ENCODE measurements at regions not wholly inside any gene's neighbourhood (a gene's known extent, or its start where the extent isn't known, plus 50 kb on each side); places are given as distances from the start of the nearest gene placed in this dataset.

- H3K27me3 ChIP-seq (ENCODE audit: insufficient read depth, low read length) = no peaks in the 10 kb centered on the region
Measured at GRCh38 chr2:129320288-129320687, 659.2 kb upstream of the RAB6C start.

GRCh38 chr2:129324349-129324748, 655.1 kb upstream of the RAB6C start:
- no peak overlapping the region for H3K9ac ChIP-seq (ENCODE audit: low read depth, low read length)
- no peak overlapping the region for H3K4me3 ChIP-seq (ENCODE audit: low read length)
- H3K27me3 ChIP-seq (ENCODE audit: insufficient read depth, low read length) = no peaks in the 10 kb centered on the region
- no peaks in the 10 kb centered on the region for H3K36me3 ChIP-seq (ENCODE audit: insufficient read depth, low read depth, low read length)
- no peak overlapping the region for H3K27ac ChIP-seq (ENCODE audit: low read length)
- no peaks in the 10 kb centered on the region for H3K4me1 ChIP-seq (ENCODE audit: insufficient read depth, low read length)
- no peaks in the 10 kb centered on the region for H3K9me3 ChIP-seq (ENCODE audit: insufficient read depth, low read depth, low read length)

More at GRCh38 chr2:129320288-129320687, 659.2 kb upstream of the RAB6C start:
- H3K9me3 ChIP-seq (ENCODE audit: insufficient read depth, low read depth, low read length) = no peaks in the 10 kb centered on the region
- H3K27ac ChIP-seq (ENCODE audit: low read length) = no peak overlapping the region
- no peak overlapping the region for H3K9ac ChIP-seq (ENCODE audit: low read depth, low read length)
- no peaks in the 10 kb centered on the region for H3K36me3 ChIP-seq (ENCODE audit: insufficient read depth, low read depth, low read length)
- H3K4me3 ChIP-seq (ENCODE audit: low read length) = no peak overlapping the region
- no peaks in the 10 kb centered on the region for H3K4me1 ChIP-seq (ENCODE audit: insufficient read depth, low read length)

- Histone ChIP-seq H3K9me3 (ENCODE audit: insufficient read depth, low read depth, low read length) (no peaks in the 10 kb centered on the region), H3K9ac (ENCODE audit: low read depth, low read length) (no peak overlapping the region), H3K36me3 (ENCODE audit: insufficient read depth, low read depth, low read length) (no peaks in the 10 kb centered on the region), H3K4me1 (ENCODE audit: insufficient read depth, low read length) (no peaks in the 10 kb centered on the region), H3K27me3 (ENCODE audit: insufficient read depth, low read length) (no peaks in the 10 kb centered on the region), H3K27ac (ENCODE audit: low read length) (no peak overlapping the region), H3K4me3 (ENCODE audit: low read length) (no peak overlapping the region)
Measured at GRCh38 chr2:129325151-129325550, 654.3 kb upstream of the RAB6C start.

GRCh38 chr2:129329574-129329973, 649.9 kb upstream of the RAB6C start:
- H3K4me1 ChIP-seq (ENCODE audit: insufficient read depth, low read length) = no peaks in the 10 kb centered on the region

GRCh38 chr2:129330504-129330903, 649.0 kb upstream of the RAB6C start:
- no peaks in the 10 kb centered on the region for H3K4me1 ChIP-seq (ENCODE audit: insufficient read depth, low read length)
- no peak overlapping the region for H3K27ac ChIP-seq (ENCODE audit: low read length)
- no peaks in the 10 kb centered on the region for H3K9me3 ChIP-seq (ENCODE audit: insufficient read depth, low read depth, low read length)
- H3K9ac ChIP-seq (ENCODE audit: low read depth, low read length) = no peak overlapping the region
- H3K36me3 ChIP-seq (ENCODE audit: insufficient read depth, low read depth, low read length) = no peaks in the 10 kb centered on the region
- H3K4me3 ChIP-seq (ENCODE audit: low read length) = no peak overlapping the region
- H3K27me3 ChIP-seq (ENCODE audit: insufficient read depth, low read length) = no peaks in the 10 kb centered on the region

More at GRCh38 chr2:129329574-129329973, 649.9 kb upstream of the RAB6C start:
- Histone ChIP-seq H3K36me3 (ENCODE audit: insufficient read depth, low read depth, low read length) (no peaks in the 10 kb centered on the region), H3K9me3 (ENCODE audit: insufficient read depth, low read depth, low read length) (no peaks in the 10 kb centered on the region), H3K27ac (ENCODE audit: low read length) (no peak overlapping the region), H3K27me3 (ENCODE audit: insufficient read depth, low read length) (no peaks in the 10 kb centered on the region), H3K9ac (ENCODE audit: low read depth, low read length) (no peak overlapping the region), H3K4me3 (ENCODE audit: low read length) (no peak overlapping the region)

- H3K9me3 ChIP-seq (ENCODE audit: insufficient read depth, low read depth, low read length) = no peaks in the 10 kb centered on the region
- H3K4me3 ChIP-seq (ENCODE audit: low read length) = no peak overlapping the region
- no peaks in the 10 kb centered on the region for H3K27me3 ChIP-seq (ENCODE audit: insufficient read depth, low read length)
- no peaks in the 10 kb centered on the region for H3K36me3 ChIP-seq (ENCODE audit: insufficient read depth, low read depth, low read length)
- no peak overlapping the region for H3K9ac ChIP-seq (ENCODE audit: low read depth, low read length)
- no peak overlapping the region for H3K27ac ChIP-seq (ENCODE audit: low read length)
- H3K4me1 ChIP-seq (ENCODE audit: insufficient read depth, low read length) = no peaks in the 10 kb centered on the region
Measured at GRCh38 chr2:129331638-129332037, 647.8 kb upstream of the RAB6C start.

GRCh38 chr2:129334128-129334527, 645.3 kb upstream of the RAB6C start:
- H3K36me3 ChIP-seq (ENCODE audit: insufficient read depth, low read depth, low read length) = no peaks in the 10 kb centered on the region
- no peaks in the 10 kb centered on the region for H3K4me1 ChIP-seq (ENCODE audit: insufficient read depth, low read length)
- no peak overlapping the region for H3K9ac ChIP-seq (ENCODE audit: low read depth, low read length)
- H3K4me3 ChIP-seq (ENCODE audit: low read length) = no peak overlapping the region
- H3K9me3 ChIP-seq (ENCODE audit: insufficient read depth, low read depth, low read length) = no peaks in the 10 kb centered on the region
- no peaks in the 10 kb centered on the region for H3K27me3 ChIP-seq (ENCODE audit: insufficient read depth, low read length)
- no peak overlapping the region for H3K27ac ChIP-seq (ENCODE audit: low read length)

- Histone ChIP-seq H3K9me3 (ENCODE audit: insufficient read depth, low read depth, low read length) (no peaks in the 10 kb centered on the region), H3K4me3 (ENCODE audit: low read length) (no peak overlapping the region), H3K27ac (ENCODE audit: low read length) (no peak overlapping the region), H3K4me1 (ENCODE audit: insufficient read depth, low read length) (no peaks in the 10 kb centered on the region), H3K9ac (ENCODE audit: low read depth, low read length) (no peak overlapping the region), H3K36me3 (ENCODE audit: insufficient read depth, low read depth, low read length) (no peaks in the 10 kb centered on the region), H3K27me3 (ENCODE audit: insufficient read depth, low read length) (no peaks in the 10 kb centered on the region)
Measured at GRCh38 chr2:129334696-129335410, 644.6 kb upstream of the RAB6C start.

- Histone ChIP-seq H3K4me1 (ENCODE audit: insufficient read depth, low read length) (no peaks in the 10 kb centered on the region), H3K9ac (ENCODE audit: low read depth, low read length) (no peak overlapping the region), H3K27me3 (ENCODE audit: insufficient read depth, low read length) (no peaks in the 10 kb centered on the region), H3K4me3 (ENCODE audit: low read length) (no peak overlapping the region), H3K9me3 (ENCODE audit: insufficient read depth, low read depth, low read length) (peaks cover 4% of the 10 kb centered on the region; the same call in 1 of the 2 replicates), H3K36me3 (ENCODE audit: insufficient read depth, low read depth, low read length) (no peaks in the 10 kb centered on the region), H3K27ac (ENCODE audit: low read length) (no peak overlapping the region)
Measured at GRCh38 chr2:129336276-129336675, 643.2 kb upstream of the RAB6C start.

- Histone ChIP-seq H3K36me3 (ENCODE audit: insufficient read depth, low read depth, low read length) (no peaks in the 10 kb centered on the region), H3K9me3 (ENCODE audit: insufficient read depth, low read depth, low read length) (peaks cover 4% of the 10 kb centered on the region; the same call in 1 of the 2 replicates), H3K9ac (ENCODE audit: low read depth, low read length) (no peak overlapping the region), H3K4me3 (ENCODE audit: low read length) (no peak overlapping the region), H3K4me1 (ENCODE audit: insufficient read depth, low read length) (no peaks in the 10 kb centered on the region), H3K27ac (ENCODE audit: low read length) (no peak overlapping the region), H3K27me3 (ENCODE audit: insufficient read depth, low read length) (no peaks in the 10 kb centered on the region)
Measured at GRCh38 chr2:129337076-129337475, 642.4 kb upstream of the RAB6C start.

- H3K27ac ChIP-seq (ENCODE audit: low read length) = no peak overlapping the region
- no peak overlapping the region for H3K9ac ChIP-seq (ENCODE audit: low read depth, low read length)
- no peaks in the 10 kb centered on the region for H3K36me3 ChIP-seq (ENCODE audit: insufficient read depth, low read depth, low read length)
- H3K9me3 ChIP-seq (ENCODE audit: insufficient read depth, low read depth, low read length) = peaks cover 4% of the 10 kb centered on the region; the same call in 1 of the 2 replicates
- H3K4me1 ChIP-seq (ENCODE audit: insufficient read depth, low read length) = no peaks in the 10 kb centered on the region
- H3K4me3 ChIP-seq (ENCODE audit: low read length) = no peak overlapping the region
- H3K27me3 ChIP-seq (ENCODE audit: insufficient read depth, low read length) = no peaks in the 10 kb centered on the region
Measured at GRCh38 chr2:129345540-129345939, 633.9 kb upstream of the RAB6C start.

- Histone ChIP-seq H3K9ac (ENCODE audit: low read depth, low read length) (no peak overlapping the region), H3K36me3 (ENCODE audit: insufficient read depth, low read depth, low read length) (no peaks in the 10 kb centered on the region), H3K27ac (ENCODE audit: low read length) (no peak overlapping the region), H3K4me3 (ENCODE audit: low read length) (no peak overlapping the region), H3K9me3 (ENCODE audit: insufficient read depth, low read depth, low read length) (no peaks in the 10 kb centered on the region), H3K4me1 (ENCODE audit: insufficient read depth, low read length) (no peaks in the 10 kb centered on the region), H3K27me3 (ENCODE audit: insufficient read depth, low read length) (no peaks in the 10 kb centered on the region)
Measured at GRCh38 chr2:129347486-129348217, 631.8 kb upstream of the RAB6C start.
